ENCODE measurements at regions not wholly inside any gene's neighbourhood (a gene's known extent, or its start where the extent isn't known, plus 50 kb on each side); places are given as distances from the start of the nearest gene placed in this dataset.

DNA sequence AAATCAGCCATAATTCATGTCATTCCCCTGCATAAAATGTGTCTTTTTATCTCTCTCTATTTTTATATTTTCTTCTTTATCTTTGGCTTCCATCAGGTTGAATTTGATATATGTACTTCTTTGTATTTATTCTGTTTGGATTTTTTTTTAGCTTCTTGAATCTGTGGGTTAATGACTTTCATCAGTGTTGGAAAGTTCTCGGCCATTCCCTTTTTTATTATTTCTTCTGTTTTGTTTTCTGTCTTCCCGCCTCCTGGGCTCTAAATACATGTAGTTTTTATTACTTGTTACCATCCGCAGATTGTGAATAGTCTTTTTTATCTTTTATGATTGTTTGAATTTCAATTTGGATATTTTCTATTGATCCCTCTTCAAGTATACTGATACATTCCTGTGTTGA is 637.5 kb downstream of the NPHP4 start:
- no TSS peak for BruUV-seq (replicated peaks)
- Histone ChIP-seq H3K27ac (ENCODE audit: low read depth, low read length) (no peak overlapping the region), H3K4me1 (ENCODE audit: control insufficient read depth in 1 of 2, insufficient read depth in 2 of 2, low read length in 2 of 2) (no peaks in the 10 kb centered on the region), H3K9ac (ENCODE audit: low read length) (no peak overlapping the region), H3K36me3 (ENCODE audit: control insufficient read depth in 1 of 2, insufficient read depth in 2 of 2, low read length in 2 of 2) (no peaks in the 10 kb centered on the region), H3K27me3 (ENCODE audit: insufficient read depth, low read length) (no peaks in the 10 kb centered on the region), H3K4me2 (ENCODE audit: low read length) (no peak overlapping the region), H3K9me2 (ENCODE audit: insufficient read depth) (no peaks in the 10 kb centered on the region), H4K20me1 (ENCODE audit: insufficient read depth) (no peaks in the 10 kb centered on the region), H2AFZ (ENCODE audit: low read depth, low read length, poor library complexity, severe bottlenecking) (no peak overlapping the region), H3K79me2 (ENCODE audit: insufficient read depth, low read length) (no peaks in the 10 kb centered on the region), H3K4me3 (replicated peaks in 1 of 2; ENCODE audit: low read depth in 1 of 2, low read length in 2 of 2) (no peak overlapping the region), H3K9me3 (ENCODE audit: control insufficient read depth in 1 of 2, insufficient read depth in 1 of 2, low read depth in 1 of 2, low read length in 2 of 2) (no peaks in the 10 kb centered on the region)
- POLR2A ChIA-PET, result no interaction called here
- intact Hi-C loops (cut with micrococcal nuclease), result no loop called here
- TF ChIP-seq, protein P1, sequence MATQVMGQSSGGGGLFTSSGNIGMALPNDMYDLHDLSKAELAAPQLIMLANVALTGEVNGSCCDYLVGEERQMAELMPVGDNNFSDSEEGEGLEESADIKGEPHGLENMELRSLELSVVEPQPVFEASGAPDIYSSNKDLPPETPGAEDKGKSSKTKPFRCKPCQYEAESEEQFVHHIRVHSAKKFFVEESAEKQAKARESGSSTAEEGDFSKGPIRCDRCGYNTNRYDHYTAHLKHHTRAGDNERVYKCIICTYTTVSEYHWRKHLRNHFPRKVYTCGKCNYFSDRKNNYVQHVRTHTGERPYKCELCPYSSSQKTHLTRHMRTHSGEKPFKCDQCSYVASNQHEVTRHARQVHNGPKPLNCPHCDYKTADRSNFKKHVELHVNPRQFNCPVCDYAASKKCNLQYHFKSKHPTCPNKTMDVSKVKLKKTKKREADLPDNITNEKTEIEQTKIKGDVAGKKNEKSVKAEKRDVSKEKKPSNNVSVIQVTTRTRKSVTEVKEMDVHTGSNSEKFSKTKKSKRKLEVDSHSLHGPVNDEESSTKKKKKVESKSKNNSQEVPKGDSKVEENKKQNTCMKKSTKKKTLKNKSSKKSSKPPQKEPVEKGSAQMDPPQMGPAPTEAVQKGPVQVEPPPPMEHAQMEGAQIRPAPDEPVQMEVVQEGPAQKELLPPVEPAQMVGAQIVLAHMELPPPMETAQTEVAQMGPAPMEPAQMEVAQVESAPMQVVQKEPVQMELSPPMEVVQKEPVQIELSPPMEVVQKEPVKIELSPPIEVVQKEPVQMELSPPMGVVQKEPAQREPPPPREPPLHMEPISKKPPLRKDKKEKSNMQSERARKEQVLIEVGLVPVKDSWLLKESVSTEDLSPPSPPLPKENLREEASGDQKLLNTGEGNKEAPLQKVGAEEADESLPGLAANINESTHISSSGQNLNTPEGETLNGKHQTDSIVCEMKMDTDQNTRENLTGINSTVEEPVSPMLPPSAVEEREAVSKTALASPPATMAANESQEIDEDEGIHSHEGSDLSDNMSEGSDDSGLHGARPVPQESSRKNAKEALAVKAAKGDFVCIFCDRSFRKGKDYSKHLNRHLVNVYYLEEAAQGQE (IDR thresholded peaks at IDR 0.05; ENCODE audit: low read depth), result no peak
- TF ChIP-seq CBX3 (IDR thresholded peaks at IDR 0.05; ENCODE audit: low read depth), result no peak
- TF ChIP-seq, protein P2, sequence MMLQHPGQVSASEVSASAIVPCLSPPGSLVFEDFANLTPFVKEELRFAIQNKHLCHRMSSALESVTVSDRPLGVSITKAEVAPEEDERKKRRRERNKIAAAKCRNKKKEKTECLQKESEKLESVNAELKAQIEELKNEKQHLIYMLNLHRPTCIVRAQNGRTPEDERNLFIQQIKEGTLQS (IDR thresholded peaks at IDR 0.05), result no peak
- no peak for TF ChIP-seq FOSL1 (IDR thresholded peaks at IDR 0.05; ENCODE audit: low read depth)
- TF ChIP-seq SRF (IDR thresholded peaks at IDR 0.05; ENCODE audit: low read depth), result no peak
- no peak for TF ChIP-seq ZFX (IDR thresholded peaks at IDR 0.05)
- TF ChIP-seq YY1 (IDR thresholded peaks at IDR 0.05; ENCODE audit: extremely low read depth, insufficient replicate concordance, low read depth, low read length), result no peak
- no peak for TF ChIP-seq SIN3A (IDR thresholded peaks at IDR 0.05; ENCODE audit: low read depth)
- no peak for TF ChIP-seq ZNF274 (IDR thresholded peaks at IDR 0.05; ENCODE audit: low read depth, low read length)
- TF ChIP-seq ELF1 (IDR thresholded peaks at IDR 0.05; ENCODE audit: borderline replicate concordance, low read depth), result no peak
- TF ChIP-seq SP1 (IDR thresholded peaks at IDR 0.05; ENCODE audit: low read depth), result no peak
- no peak for TF ChIP-seq JUND (IDR thresholded peaks at IDR 0.05)
- TF ChIP-seq CEBPB (IDR thresholded peaks at IDR 0.05; ENCODE audit: low read depth), result no peak
- TF ChIP-seq, protein P3, sequence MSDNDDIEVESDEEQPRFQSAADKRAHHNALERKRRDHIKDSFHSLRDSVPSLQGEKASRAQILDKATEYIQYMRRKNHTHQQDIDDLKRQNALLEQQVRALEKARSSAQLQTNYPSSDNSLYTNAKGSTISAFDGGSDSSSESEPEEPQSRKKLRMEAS (IDR thresholded peaks at IDR 0.05), result no peak
- TF ChIP-seq, protein P4, sequence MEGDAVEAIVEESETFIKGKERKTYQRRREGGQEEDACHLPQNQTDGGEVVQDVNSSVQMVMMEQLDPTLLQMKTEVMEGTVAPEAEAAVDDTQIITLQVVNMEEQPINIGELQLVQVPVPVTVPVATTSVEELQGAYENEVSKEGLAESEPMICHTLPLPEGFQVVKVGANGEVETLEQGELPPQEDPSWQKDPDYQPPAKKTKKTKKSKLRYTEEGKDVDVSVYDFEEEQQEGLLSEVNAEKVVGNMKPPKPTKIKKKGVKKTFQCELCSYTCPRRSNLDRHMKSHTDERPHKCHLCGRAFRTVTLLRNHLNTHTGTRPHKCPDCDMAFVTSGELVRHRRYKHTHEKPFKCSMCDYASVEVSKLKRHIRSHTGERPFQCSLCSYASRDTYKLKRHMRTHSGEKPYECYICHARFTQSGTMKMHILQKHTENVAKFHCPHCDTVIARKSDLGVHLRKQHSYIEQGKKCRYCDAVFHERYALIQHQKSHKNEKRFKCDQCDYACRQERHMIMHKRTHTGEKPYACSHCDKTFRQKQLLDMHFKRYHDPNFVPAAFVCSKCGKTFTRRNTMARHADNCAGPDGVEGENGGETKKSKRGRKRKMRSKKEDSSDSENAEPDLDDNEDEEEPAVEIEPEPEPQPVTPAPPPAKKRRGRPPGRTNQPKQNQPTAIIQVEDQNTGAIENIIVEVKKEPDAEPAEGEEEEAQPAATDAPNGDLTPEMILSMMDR (IDR thresholded peaks at IDR 0.05 in 2 of 3, conservative IDR thresholded peaks at IDR 0.05 in 1 of 3; ENCODE audit: borderline replicate concordance in 1 of 3, insufficient read depth in 1 of 3, low read depth in 2 of 3, low read length in 2 of 3), result no peak
- TF ChIP-seq POLR2A (IDR thresholded peaks at IDR 0.05; ENCODE audit: borderline replicate concordance, extremely low read depth, insufficient read depth, insufficient read length), result no peak
- TF ChIP-seq, protein P5, sequence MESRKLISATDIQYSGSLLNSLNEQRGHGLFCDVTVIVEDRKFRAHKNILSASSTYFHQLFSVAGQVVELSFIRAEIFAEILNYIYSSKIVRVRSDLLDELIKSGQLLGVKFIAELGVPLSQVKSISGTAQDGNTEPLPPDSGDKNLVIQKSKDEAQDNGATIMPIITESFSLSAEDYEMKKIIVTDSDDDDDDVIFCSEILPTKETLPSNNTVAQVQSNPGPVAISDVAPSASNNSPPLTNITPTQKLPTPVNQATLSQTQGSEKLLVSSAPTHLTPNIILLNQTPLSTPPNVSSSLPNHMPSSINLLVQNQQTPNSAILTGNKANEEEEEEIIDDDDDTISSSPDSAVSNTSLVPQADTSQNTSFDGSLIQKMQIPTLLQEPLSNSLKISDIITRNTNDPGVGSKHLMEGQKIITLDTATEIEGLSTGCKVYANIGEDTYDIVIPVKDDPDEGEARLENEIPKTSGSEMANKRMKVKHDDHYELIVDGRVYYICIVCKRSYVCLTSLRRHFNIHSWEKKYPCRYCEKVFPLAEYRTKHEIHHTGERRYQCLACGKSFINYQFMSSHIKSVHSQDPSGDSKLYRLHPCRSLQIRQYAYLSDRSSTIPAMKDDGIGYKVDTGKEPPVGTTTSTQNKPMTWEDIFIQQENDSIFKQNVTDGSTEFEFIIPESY (IDR thresholded peaks at IDR 0.05; ENCODE audit: extremely low read depth, insufficient replicate concordance, low read length), result no peak
- TF ChIP-seq RAD21 (IDR thresholded peaks at IDR 0.05; ENCODE audit: low read depth), result no peak
- no peak for TF ChIP-seq TCF7L2 (IDR thresholded peaks at IDR 0.05; ENCODE audit: borderline replicate concordance, extremely low read depth, insufficient read depth, insufficient read length)
- CTCF ChIA-PET, result no interaction called here
- DNase-seq (ENCODE audit: low read depth, low spot score), result no peak
- no peak for ATAC-seq
- RAD21 ChIA-PET (ENCODE audit: low non-redundant PET in 1 of 2, low total read pairs in 2 of 2, uncharacterized antibody in 2 of 2, unreplicated experiment in 2 of 2), result no interaction called here

All from HCT116 (cell line).